GM12878 (cell line): ENCODE measurements at regions not wholly inside any gene's neighbourhood (a gene's known extent, or its start where the extent isn't known, plus 50 kb on each side); places are given as distances from the start of the nearest gene placed in this dataset.

Experiments used
- ATAC-seq: fragments of 200-7000 bp; cut with Tn5 transposase; 3 replicates; pipeline ENCODE4 v1.9.1; 2020; ENCODE audit warnings: mild to moderate bottlenecking, moderate library complexity
- BruUV-seq: library from RNA; stranded (reverse); fragments of 400-500 nt; replicated peaks from 2 replicates; lab custom pipeline; 2021; lab: Mats Ljungman, UMichigan
- CTCF ChIA-PET: fragments of 300-600 bp; sonication (Branson Sonifier 250); formaldehyde crosslinking; extraction: SDS; loops from one replicate; lab custom pipeline; 2021; ENCODE audit warnings: inconsistent platforms; lab: Yijun Ruan, JAX
- POLR2A ChIA-PET: fragments of 350-600 bp; formaldehyde crosslinking; extraction: SDS; loops from one replicate; lab custom pipeline; 2021; ENCODE audit warnings: inconsistent platforms; lab: Charles Lee
- RAD21 ChIA-PET: fragments of 300-600 bp; sonication (Branson Sonifier 250); formaldehyde crosslinking; loops from one replicate; lab custom pipeline; 2023; ENCODE audit warnings: antibody characterized with exemption; ENCODE audit not compliant: unreplicated experiment; lab: Charles Lee
- SMC1A ChIA-PET: fragments of 300-600 bp; sonication (Branson Sonifier 250); formaldehyde crosslinking; loops from one replicate; lab custom pipeline; 2023; ENCODE audit not compliant: unreplicated experiment, uncharacterized antibody; lab: Charles Lee
- DNase-seq: peaks from one replicate; pipeline ENCODE4 v3.0.0-alpha.2; 2011; ENCODE audit warnings: low read depth, low spot score
- FAIRE-seq: peaks from 3 replicates; lab custom pipeline; 2011; peaks lifted over from hg19 to GRCh38; lab: Jason Lieb, UNC
- H2AFZ ChIP-seq: 2 replicates; pipeline ENCODE4 v1.6.0; 2011; ENCODE audit warnings: low read depth, low read length, control low read depth; ENCODE audit not compliant: control insufficient read depth
- H3K27ac ChIP-seq: 2 replicates; pipeline ENCODE4 v1.5.1; 2011; ENCODE audit warnings: control low read depth; ENCODE audit not compliant: control insufficient read depth, insufficient read depth
- H3K27me3 ChIP-seq, 2 experiments: replicated peaks in 1 of 2; 2 replicates each; pipeline versions ENCODE4 v1.6.0 to v1.6.1; 2011; ENCODE audit warnings: low read length in 1 of 2; ENCODE audit not compliant: control insufficient read depth in 2 of 2, insufficient read depth in 2 of 2
- H3K36me3 ChIP-seq, 2 experiments: 2 replicates each; pipeline ENCODE4 v1.5.1; 2011; ENCODE audit warnings: low read length in 1 of 2; ENCODE audit not compliant: control insufficient read depth in 2 of 2, insufficient read depth in 2 of 2
- H3K4me1 ChIP-seq: 2 replicates; pipeline ENCODE4 v1.6.1; 2011; ENCODE audit warnings: mild to moderate bottlenecking, low read length, moderate library complexity, mixed read lengths; ENCODE audit not compliant: control insufficient read depth, insufficient read depth
- H3K4me2 ChIP-seq: 2 replicates; pipeline ENCODE4 v1.6.0; 2011; ENCODE audit warnings: control low read depth; ENCODE audit not compliant: control insufficient read depth, insufficient read depth
- H3K4me3 ChIP-seq: fragments of 200-600 bp; sonication (generic); 2 replicates; pipeline ENCODE4 v1.5.1; 2016
- H3K79me2 ChIP-seq: 2 replicates; pipeline ENCODE4 v1.6.0; 2011; ENCODE audit warnings: low read length; ENCODE audit not compliant: control insufficient read depth, insufficient read depth
- H3K9ac ChIP-seq: 2 replicates; pipeline ENCODE4 v1.8.0; 2011; ENCODE audit warnings: low read length, control low read depth, mixed read lengths; ENCODE audit not compliant: control insufficient read depth, insufficient read depth
- H3K9me3 ChIP-seq: replicated peaks from 3 replicates; pipeline ENCODE4 v1.5.1; 2011; ENCODE audit warnings: mild to moderate bottlenecking, low read length; ENCODE audit not compliant: control insufficient read depth, insufficient read depth
- H4K20me1 ChIP-seq: 2 replicates; pipeline ENCODE4 v1.6.0; 2011; ENCODE audit not compliant: control insufficient read depth, insufficient read depth
- IKZF1 ChIP-seq: fragments of 450-650 bp; conservative IDR thresholded peaks from 2 replicates; pipeline ENCODE4 v1.6.1; 2017; ENCODE audit warnings: antibody characterized with exemption, mild to moderate bottlenecking
- KAT2A ChIP-seq: conservative IDR thresholded peaks from 2 replicates; pipeline ENCODE4 v1.6.1; 2011; ENCODE audit warnings: low read depth, low read length; ENCODE audit not compliant: control insufficient read depth
- NR2C2 ChIP-seq: IDR thresholded peaks from 2 replicates; pipeline ENCODE4 v1.6.1; 2011; ENCODE audit warnings: borderline replicate concordance, low read depth; ENCODE audit not compliant: control insufficient read depth, insufficient read length
- PKNOX1 ChIP-seq: fragments of 450-650 bp; IDR thresholded peaks from 2 replicates; pipeline ENCODE4 v1.6.1; 2016; ENCODE audit warnings: mild to moderate bottlenecking
- SIX5 ChIP-seq: IDR thresholded peaks from 2 replicates; pipeline ENCODE4 v1.6.1; 2011; ENCODE audit warnings: mild to moderate bottlenecking, low read depth, low read length, moderate library complexity; ENCODE audit not compliant: severe bottlenecking
- SREBF2 ChIP-seq: IDR thresholded peaks from 2 replicates; pipeline ENCODE4 v1.6.1; 2012; ENCODE audit warnings: mild to moderate bottlenecking, low read length
- STAT1 ChIP-seq: fragments of 450-650 bp; conservative IDR thresholded peaks from 2 replicates; pipeline ENCODE4 v1.6.1; 2014; ENCODE audit warnings: antibody characterized with exemption, mild to moderate bottlenecking
- TAF1 ChIP-seq: IDR thresholded peaks from 2 replicates; pipeline ENCODE4 v1.6.1; 2011; ENCODE audit warnings: mild to moderate bottlenecking, low read depth, low read length, borderline replicate concordance
- ZNF622 ChIP-seq: fragments of 450-650 bp; IDR thresholded peaks from 2 replicates; pipeline ENCODE4 v1.6.1; 2017; ENCODE audit warnings: mild to moderate bottlenecking, inconsistent platforms
- WGBS: methylation state at CpG from one replicate; pipeline ENCODE4 v1.1.6; 2016; ENCODE audit warnings: low lambda C conversion rate; ENCODE audit not compliant: insufficient replicate concordance, insufficient coverage; ENCODE audit errors: missing lambda C conversion rate; 5-methylcytosine and 5-hydroxymethylcytosine counted together
- in situ Hi-C: fragments of 300-500 bp; cut with MboI; formaldehyde crosslinking; loops from 9 replicates; pipeline ENCODE4 v1.14.3; 2018; ENCODE audit warnings: mixed read lengths
- intact Hi-C: fragments of 100-400 bp; cut with micrococcal nuclease; formaldehyde crosslinking; loops from one replicate; pipeline ENCODE4 v1.14.2; 2022; ENCODE audit not compliant: unreplicated experiment

- no peaks in the 10 kb centered on the region for H3K27me3 ChIP-seq
- H3K9ac ChIP-seq, result no peak overlapping the region
- in situ Hi-C loops, result no loop called here
- no peak overlapping the region for H3K27ac ChIP-seq
- DNase-seq (no peak), FAIRE-seq (no peak), ATAC-seq (no peak)
- 52% methylated on average over 3 of the region's 3 CpGs for WGBS
- no peaks in the 10 kb centered on the region for H4K20me1 ChIP-seq
- H3K79me2 ChIP-seq, result no peaks in the 10 kb centered on the region
- no peak overlapping the region for H3K4me2 ChIP-seq
- H2AFZ ChIP-seq, result no peak overlapping the region
- no peaks in the 10 kb centered on the region for H3K9me3 ChIP-seq
- intact Hi-C loops, result no loop called here
- POLR2A ChIA-PET, result no interaction called here
- RAD21 ChIA-PET, result no interaction called here
- TF ChIP-seq TAF1 (no peak), KAT2A (no peak), IKZF1 (no peak), NR2C2 (no peak), ZNF622 (no peak), PKNOX1 (no peak), SIX5 (no peak), STAT1 (no peak), SREBF2 (no peak)
- no TSS peak for BruUV-seq
- CTCF ChIA-PET, result no interaction called here
- H3K4me1 ChIP-seq, result no peaks in the 10 kb centered on the region
- no peak overlapping the region for H3K4me3 ChIP-seq
- H3K36me3 ChIP-seq, result no peaks in the 10 kb centered on the region
- SMC1A ChIA-PET, result no interaction called here
These were observed 418.5 kb downstream of the NSUN3 start for GRCh38 chr3:94481226-94481898.
